ENCODE measurements at regions not wholly inside any gene's neighbourhood (a gene's known extent, or its start where the extent isn't known, plus 50 kb on each side); places are given as distances from the start of the nearest gene placed in this dataset.

- no peak for TF ChIP-seq ZFP30 (CRISPR knock-in tag; IDR thresholded peaks at IDR 0.05)
- no peak for TF ChIP-seq TCF4 (CRISPR knock-in tag; IDR thresholded peaks at IDR 0.05; ENCODE audit: borderline replicate concordance)
- TF ChIP-seq ZNF565 (CRISPR knock-in tag; conservative IDR thresholded peaks at IDR 0.05; ENCODE audit: low read depth), result no peak
- no peak for TF ChIP-seq POU6F1 (CRISPR knock-in tag; IDR thresholded peaks at IDR 0.05; ENCODE audit: borderline replicate concordance, low read depth)
- TF ChIP-seq PATZ1 (CRISPR knock-in tag; IDR thresholded peaks at IDR 0.05; ENCODE audit: borderline replicate concordance), result no peak
- TF ChIP-seq TSHZ2 (CRISPR knock-in tag; IDR thresholded peaks at IDR 0.05), result no peak
- TF ChIP-seq CREB5 (CRISPR knock-in tag; IDR thresholded peaks at IDR 0.05; ENCODE audit: low read depth), result no peak
- TF ChIP-seq ZC3H10 (CRISPR knock-in tag; IDR thresholded peaks at IDR 0.05), result no peak
- no peak for TF ChIP-seq ARNTL (CRISPR knock-in tag; IDR thresholded peaks at IDR 0.05; ENCODE audit: borderline replicate concordance, low read depth)
- no peak for TF ChIP-seq PPARA (CRISPR knock-in tag; IDR thresholded peaks at IDR 0.05; ENCODE audit: borderline replicate concordance)
- TF ChIP-seq BACH2 (CRISPR knock-in tag; IDR thresholded peaks at IDR 0.05; ENCODE audit: borderline replicate concordance), result no peak
- TF ChIP-seq ZNF70 (CRISPR knock-in tag; IDR thresholded peaks at IDR 0.05), result no peak
- no peak for TF ChIP-seq CSRNP3 (CRISPR knock-in tag; IDR thresholded peaks at IDR 0.05)
Observed at GRCh38 chr14:32021341-32021740, 55.8 kb upstream of the ARHGAP5 start.
